ENCODE measurements at regions not wholly inside any gene's neighbourhood (a gene's known extent, or its start where the extent isn't known, plus 50 kb on each side); places are given as distances from the start of the nearest gene placed in this dataset.
"Not testable (repeated sequence)": the region's sequence is repeated elsewhere in the genome, so short reads cannot be mapped to it uniquely, and the experiment has no call there.

GRCh38 chr16:22694887-22695382 is 119.0 kb upstream of the HS3ST2 start:
- Mint-ChIP-seq H3K9me3 (ENCODE audit: low read depth) (no peaks in the 10 kb centered on the region), H3K27ac (no peak overlapping the region), H3K27me3 (no peaks in the 10 kb centered on the region), H3K4me3 (ENCODE audit: low read depth) (no peak overlapping the region), H3K36me3 (ENCODE audit: insufficient read depth) (no peaks in the 10 kb centered on the region), H3K4me1 (ENCODE audit: low read depth) (no peaks in the 10 kb centered on the region)
- DNase-seq (ENCODE audit: low spot score, unreplicated experiment) = no peak
- no peak for TF ChIP-seq CTCF (IDR thresholded peaks at IDR 0.05; ENCODE audit: unreplicated experiment)

DNA sequence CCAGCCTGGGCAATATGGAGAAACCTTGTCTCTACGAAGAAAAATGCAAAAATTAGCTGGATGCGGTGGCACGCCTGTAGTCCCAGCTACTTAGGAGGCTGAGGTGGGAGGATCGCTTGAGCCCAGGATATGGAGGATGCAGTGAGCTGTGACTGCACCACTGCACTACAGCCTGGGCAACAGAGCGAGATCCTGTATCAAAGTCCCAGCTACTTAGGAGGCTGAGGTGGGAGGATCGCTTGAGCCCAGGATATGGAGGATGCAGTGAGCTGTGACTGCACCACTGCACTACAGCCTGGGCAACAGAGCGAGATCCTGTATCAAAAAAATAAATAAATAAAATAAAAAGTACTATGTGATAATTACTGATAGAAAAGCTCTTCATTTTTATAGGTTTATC is 118.2 kb upstream of the HS3ST2 start:
- H3K9me3 Mint-ChIP-seq (ENCODE audit: low read depth); H3K36me3 Mint-ChIP-seq (ENCODE audit: insufficient read depth); H3K27me3 Mint-ChIP-seq; DNase-seq (ENCODE audit: low spot score, unreplicated experiment); H3K27ac Mint-ChIP-seq; H3K4me3 Mint-ChIP-seq (ENCODE audit: low read depth); H3K4me1 Mint-ChIP-seq (ENCODE audit: low read depth): not testable (repeated sequence)

DNA sequence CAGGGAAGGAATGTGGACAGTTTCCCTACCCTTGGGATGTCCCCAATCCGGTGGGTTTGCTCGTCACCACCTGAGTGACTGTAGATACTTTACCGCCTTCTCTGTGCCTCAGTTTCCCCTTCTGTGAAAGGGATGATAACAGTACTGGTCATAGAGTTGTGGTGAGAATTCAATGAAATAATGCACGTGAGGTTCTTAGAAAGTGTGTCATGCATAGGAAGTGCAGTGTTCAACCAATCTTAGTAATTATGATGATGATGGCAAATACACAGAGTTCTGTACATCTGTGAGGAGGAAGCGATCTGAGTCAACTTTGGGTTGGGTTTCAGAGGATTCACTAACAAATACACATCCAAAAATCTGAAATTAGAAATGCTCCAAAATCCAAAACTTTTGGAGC is 114.6 kb upstream of the HS3ST2 start:
- H3K9me3 Mint-ChIP-seq (ENCODE audit: low read depth) = no peaks in the 10 kb centered on the region
- H3K4me1 Mint-ChIP-seq (ENCODE audit: low read depth) = no peaks in the 10 kb centered on the region
- TF ChIP-seq CTCF (IDR thresholded peaks at IDR 0.05; ENCODE audit: unreplicated experiment) = no peak
- H3K27ac Mint-ChIP-seq = no peak overlapping the region
- DNase-seq (ENCODE audit: low spot score, unreplicated experiment) = no peak
- H3K4me3 Mint-ChIP-seq (ENCODE audit: low read depth) = no peak overlapping the region
- H3K27me3 Mint-ChIP-seq = peaks cover 11% of the 10 kb centered on the region
- no peaks in the 10 kb centered on the region for H3K36me3 Mint-ChIP-seq (ENCODE audit: insufficient read depth)

- H3K4me1 Mint-ChIP-seq (ENCODE audit: low read depth) = no peaks in the 10 kb centered on the region
- no peak for TF ChIP-seq CTCF (IDR thresholded peaks at IDR 0.05; ENCODE audit: unreplicated experiment)
- H3K9me3 Mint-ChIP-seq (ENCODE audit: low read depth) = no peaks in the 10 kb centered on the region
- H3K36me3 Mint-ChIP-seq (ENCODE audit: insufficient read depth) = no peaks in the 10 kb centered on the region
- no peak overlapping the region for H3K27ac Mint-ChIP-seq
- H3K4me3 Mint-ChIP-seq (ENCODE audit: low read depth) = no peak overlapping the region
- H3K27me3 Mint-ChIP-seq = peaks cover 12% of the 10 kb centered on the region
- no peak for DNase-seq (ENCODE audit: low spot score, unreplicated experiment)
Observed at GRCh38 chr16:22705799-22706198, 108.2 kb upstream of the HS3ST2 start.

GRCh38 chr16:22710326-22710725 is 103.6 kb upstream of the HS3ST2 start:
- Mint-ChIP-seq H3K36me3 (ENCODE audit: insufficient read depth) (no peaks in the 10 kb centered on the region), H3K27me3 (no peaks in the 10 kb centered on the region), H3K4me3 (ENCODE audit: low read depth) (no peak overlapping the region), H3K27ac (no peak overlapping the region), H3K9me3 (ENCODE audit: low read depth) (peaks cover 7% of the 10 kb centered on the region), H3K4me1 (ENCODE audit: low read depth) (no peaks in the 10 kb centered on the region)
- no peak for TF ChIP-seq CTCF (IDR thresholded peaks at IDR 0.05; ENCODE audit: unreplicated experiment)
- DNase-seq (ENCODE audit: low spot score, unreplicated experiment) = no peak

- no peak for TF ChIP-seq CTCF (IDR thresholded peaks at IDR 0.05; ENCODE audit: unreplicated experiment)
- Mint-ChIP-seq H3K9me3 (ENCODE audit: low read depth) (peaks cover 7% of the 10 kb centered on the region), H3K4me1 (ENCODE audit: low read depth) (no peaks in the 10 kb centered on the region), H3K27ac (no peak overlapping the region), H3K36me3 (ENCODE audit: insufficient read depth) (no peaks in the 10 kb centered on the region), H3K27me3 (no peaks in the 10 kb centered on the region), H3K4me3 (ENCODE audit: low read depth) (no peak overlapping the region)
- no peak for DNase-seq (ENCODE audit: low spot score, unreplicated experiment)
Observed at GRCh38 chr16:22711847-22712246, 102.1 kb upstream of the HS3ST2 start.

All from progenitor cell of endocrine pancreas (in vitro differentiated cells).